NB4 (cell line): ENCODE measurements at regions not wholly inside any gene's neighbourhood (a gene's known extent, or its start where the extent isn't known, plus 50 kb on each side); places are given as distances from the start of the nearest gene placed in this dataset.

Experiments used
- MYC ChIP-seq: IDR thresholded peaks from 2 replicates; pipeline ENCODE4 v1.6.1; 2011; ENCODE audit warnings: low read depth, low read length
- POLR2A ChIP-seq: IDR thresholded peaks from 2 replicates; pipeline ENCODE4 v1.6.1; 2011; ENCODE audit warnings: mild to moderate bottlenecking; ENCODE audit not compliant: insufficient read length; ENCODE audit errors: extremely low read depth
- TF ChIP-seq, protein P1 (sequence below): IDR thresholded peaks from one replicate; pipeline ENCODE4 v1.5.1; 2012; ENCODE audit warnings: low read depth, low read length
- TF ChIP-seq, protein P2 (sequence below): IDR thresholded peaks from 2 replicates; pipeline ENCODE4 v1.6.1; 2011; ENCODE audit warnings: low read depth, low read length

DNA sequence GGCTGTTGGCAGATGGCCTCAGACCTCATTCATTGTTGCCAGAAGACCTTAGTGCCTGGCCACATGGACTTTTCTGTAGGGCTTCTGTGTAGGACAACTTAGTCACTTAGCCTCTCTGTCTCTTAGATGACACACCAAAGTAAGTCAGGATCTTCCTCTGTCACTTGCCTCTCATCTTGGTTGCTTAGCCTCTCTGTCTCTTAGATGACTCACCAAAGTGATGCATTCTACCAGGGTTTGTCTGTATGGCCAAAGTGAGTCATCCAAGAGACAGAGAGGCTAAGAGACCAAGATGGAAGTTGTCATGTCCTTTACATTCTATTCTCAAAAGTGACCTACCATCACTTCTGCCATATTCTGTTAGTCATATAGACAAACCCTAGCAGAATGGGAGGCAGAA is 255.9 kb upstream of the DEFB112 start:
- TF ChIP-seq, protein P1, sequence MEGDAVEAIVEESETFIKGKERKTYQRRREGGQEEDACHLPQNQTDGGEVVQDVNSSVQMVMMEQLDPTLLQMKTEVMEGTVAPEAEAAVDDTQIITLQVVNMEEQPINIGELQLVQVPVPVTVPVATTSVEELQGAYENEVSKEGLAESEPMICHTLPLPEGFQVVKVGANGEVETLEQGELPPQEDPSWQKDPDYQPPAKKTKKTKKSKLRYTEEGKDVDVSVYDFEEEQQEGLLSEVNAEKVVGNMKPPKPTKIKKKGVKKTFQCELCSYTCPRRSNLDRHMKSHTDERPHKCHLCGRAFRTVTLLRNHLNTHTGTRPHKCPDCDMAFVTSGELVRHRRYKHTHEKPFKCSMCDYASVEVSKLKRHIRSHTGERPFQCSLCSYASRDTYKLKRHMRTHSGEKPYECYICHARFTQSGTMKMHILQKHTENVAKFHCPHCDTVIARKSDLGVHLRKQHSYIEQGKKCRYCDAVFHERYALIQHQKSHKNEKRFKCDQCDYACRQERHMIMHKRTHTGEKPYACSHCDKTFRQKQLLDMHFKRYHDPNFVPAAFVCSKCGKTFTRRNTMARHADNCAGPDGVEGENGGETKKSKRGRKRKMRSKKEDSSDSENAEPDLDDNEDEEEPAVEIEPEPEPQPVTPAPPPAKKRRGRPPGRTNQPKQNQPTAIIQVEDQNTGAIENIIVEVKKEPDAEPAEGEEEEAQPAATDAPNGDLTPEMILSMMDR: no peak
- TF ChIP-seq MYC (no peak), POLR2A (no peak)
- TF ChIP-seq, protein P2, sequence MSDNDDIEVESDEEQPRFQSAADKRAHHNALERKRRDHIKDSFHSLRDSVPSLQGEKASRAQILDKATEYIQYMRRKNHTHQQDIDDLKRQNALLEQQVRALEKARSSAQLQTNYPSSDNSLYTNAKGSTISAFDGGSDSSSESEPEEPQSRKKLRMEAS: no peak
